DMS114 treated with DMSO at 0.1 percent for 48 hours (cell line): ENCODE measurements at regions not wholly inside any gene's neighbourhood (a gene's known extent, or its start where the extent isn't known, plus 50 kb on each side); places are given as distances from the start of the nearest gene placed in this dataset.

Experiments used
- DNase-seq: peaks from one replicate; lab custom pipeline; 2025; ENCODE audit not compliant: unreplicated experiment; lab: John Stamatoyannopoulos, UW

GRCh38 chr11:92739491-92739890 lies 230.0 kb upstream of the MTNR1B start:
- DNase-seq = no peak

- no peak for DNase-seq
These were observed 229.2 kb upstream of the MTNR1B start for GRCh38 chr11:92740276-92740675.

- no peak for DNase-seq
These were observed 224.4 kb upstream of the MTNR1B start for GRCh38 chr11:92744929-92745585.

- DNase-seq = no peak
These were observed 218.7 kb upstream of the MTNR1B start for GRCh38 chr11:92750794-92751193.

- no peak for DNase-seq
These were observed 217.9 kb upstream of the MTNR1B start for GRCh38 chr11:92751594-92751993.

GRCh38 chr11:92752122-92752521 lies 217.3 kb upstream of the MTNR1B start:
- DNase-seq = no peak

- no peak for DNase-seq
These were observed 216.3 kb upstream of the MTNR1B start for GRCh38 chr11:92753161-92753560.

GRCh38 chr11:92758241-92758780 lies 211.1 kb upstream of the MTNR1B start:
- no peak for DNase-seq

- no peak for DNase-seq
These were observed 209.8 kb upstream of the MTNR1B start for GRCh38 chr11:92759571-92760214.

- DNase-seq = no peak
These were observed 207.3 kb upstream of the MTNR1B start for GRCh38 chr11:92762121-92762540.

GRCh38 chr11:92763336-92763735 lies 206.1 kb upstream of the MTNR1B start:
- DNase-seq = no peak

GRCh38 chr11:92764128-92764527 lies 205.3 kb upstream of the MTNR1B start:
- no peak for DNase-seq

GRCh38 chr11:92765082-92765840 lies 204.2 kb upstream of the MTNR1B start:
- DNase-seq = no peak

GRCh38 chr11:92765965-92766371 lies 203.5 kb upstream of the MTNR1B start:
- DNase-seq = no peak

GRCh38 chr11:92766698-92767097 lies 202.8 kb upstream of the MTNR1B start:
- no peak for DNase-seq

GRCh38 chr11:92767416-92767815 lies 202.0 kb upstream of the MTNR1B start:
- DNase-seq = no peak

- no peak for DNase-seq
These were observed 201.2 kb upstream of the MTNR1B start for GRCh38 chr11:92768121-92768840.

- DNase-seq = no peak
These were observed 200.3 kb upstream of the MTNR1B start for GRCh38 chr11:92769112-92769511.

GRCh38 chr11:92770419-92770818 lies 199.0 kb upstream of the MTNR1B start:
- DNase-seq = no peak

GRCh38 chr11:92770981-92771380 lies 198.5 kb upstream of the MTNR1B start:
- DNase-seq = no peak

GRCh38 chr11:92771701-92772100 lies 197.8 kb upstream of the MTNR1B start:
- DNase-seq = no peak
